Coronary artery (tissue), 2 donors: ENCODE measurements at regions not wholly inside any gene's neighbourhood (a gene's known extent, or its start where the extent isn't known, plus 50 kb on each side); places are given as distances from the start of the nearest gene placed in this dataset.

Source experiments
- DNase-seq: peaks from one replicate; pipeline ENCODE4 v3.0.0-alpha.2; 2017; ENCODE audit warnings: low spot score
- H3K27ac ChIP-seq, 2 donors: fragments of 200-600 bp; sonication (generic); one replicate each; pipeline ENCODE4 v1.5.1; 2016 to 2019
- H3K4me3 ChIP-seq: fragments of 200-600 bp; sonication (generic); 2 replicates; pipeline ENCODE4 v1.5.1; 2016; ENCODE audit warnings: mild to moderate bottlenecking, moderate library complexity
- TF ChIP-seq, protein P1 (sequence below): fragments of 200-600 bp; sonication (generic); IDR thresholded peaks from one replicate; pipeline ENCODE4 v1.5.1; 2019; ENCODE audit warnings: antibody characterized with exemption

DNA sequence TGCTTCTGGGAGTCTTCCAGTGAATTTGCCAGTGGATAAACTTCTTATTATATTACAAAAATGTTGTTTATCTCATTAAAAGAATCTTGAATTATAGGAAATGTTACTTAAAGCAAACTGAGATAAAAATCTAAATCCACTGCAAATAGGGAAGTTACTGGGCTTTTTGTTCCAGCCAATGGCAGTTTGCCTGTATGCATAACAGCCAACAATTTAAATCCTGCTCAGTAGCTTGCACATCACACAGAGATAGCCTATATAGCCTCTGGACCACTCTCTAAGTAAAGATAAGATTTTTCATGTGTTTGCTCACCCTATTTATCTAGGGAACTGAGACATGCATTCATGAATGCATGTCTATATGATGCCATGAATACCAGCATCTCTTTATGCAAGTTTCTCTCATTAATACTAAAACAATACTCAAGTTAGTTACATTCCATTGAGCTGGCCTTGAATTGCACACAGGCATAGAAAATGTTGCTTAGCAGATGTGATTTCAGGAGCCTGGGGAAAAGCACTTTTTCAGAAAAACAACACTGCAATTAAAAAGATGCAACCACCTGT lies 92.1 kb upstream of the GPR149 start:
- H3K4me3 ChIP-seq, result no peak overlapping the region
- H3K27ac ChIP-seq, result no peak overlapping the region
- TF ChIP-seq, protein P1, sequence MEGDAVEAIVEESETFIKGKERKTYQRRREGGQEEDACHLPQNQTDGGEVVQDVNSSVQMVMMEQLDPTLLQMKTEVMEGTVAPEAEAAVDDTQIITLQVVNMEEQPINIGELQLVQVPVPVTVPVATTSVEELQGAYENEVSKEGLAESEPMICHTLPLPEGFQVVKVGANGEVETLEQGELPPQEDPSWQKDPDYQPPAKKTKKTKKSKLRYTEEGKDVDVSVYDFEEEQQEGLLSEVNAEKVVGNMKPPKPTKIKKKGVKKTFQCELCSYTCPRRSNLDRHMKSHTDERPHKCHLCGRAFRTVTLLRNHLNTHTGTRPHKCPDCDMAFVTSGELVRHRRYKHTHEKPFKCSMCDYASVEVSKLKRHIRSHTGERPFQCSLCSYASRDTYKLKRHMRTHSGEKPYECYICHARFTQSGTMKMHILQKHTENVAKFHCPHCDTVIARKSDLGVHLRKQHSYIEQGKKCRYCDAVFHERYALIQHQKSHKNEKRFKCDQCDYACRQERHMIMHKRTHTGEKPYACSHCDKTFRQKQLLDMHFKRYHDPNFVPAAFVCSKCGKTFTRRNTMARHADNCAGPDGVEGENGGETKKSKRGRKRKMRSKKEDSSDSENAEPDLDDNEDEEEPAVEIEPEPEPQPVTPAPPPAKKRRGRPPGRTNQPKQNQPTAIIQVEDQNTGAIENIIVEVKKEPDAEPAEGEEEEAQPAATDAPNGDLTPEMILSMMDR, result no peak
- DNase-seq, result no peak

DNA sequence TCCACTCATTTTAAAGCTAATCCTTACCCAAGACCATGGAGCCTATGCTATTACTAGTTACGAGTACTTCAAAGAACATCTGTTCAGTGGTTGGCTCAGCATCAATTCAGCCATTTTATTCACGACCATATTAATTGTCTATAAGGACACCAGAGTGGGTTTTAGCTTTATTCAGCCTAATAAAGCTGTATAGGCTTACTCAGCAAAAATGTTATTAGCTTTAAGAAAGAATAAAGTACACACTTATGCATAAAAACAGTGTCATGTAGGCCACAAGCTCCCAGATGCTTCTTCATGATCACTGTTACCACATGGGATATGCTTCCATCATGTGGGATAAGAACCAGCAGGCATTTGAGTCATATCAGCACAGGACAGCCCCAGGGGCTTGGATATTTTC lies 87.4 kb upstream of the GPR149 start:
- no peak overlapping the region for H3K4me3 ChIP-seq
- TF ChIP-seq, protein P1, result no peak
- DNase-seq, result no peak

DNA sequence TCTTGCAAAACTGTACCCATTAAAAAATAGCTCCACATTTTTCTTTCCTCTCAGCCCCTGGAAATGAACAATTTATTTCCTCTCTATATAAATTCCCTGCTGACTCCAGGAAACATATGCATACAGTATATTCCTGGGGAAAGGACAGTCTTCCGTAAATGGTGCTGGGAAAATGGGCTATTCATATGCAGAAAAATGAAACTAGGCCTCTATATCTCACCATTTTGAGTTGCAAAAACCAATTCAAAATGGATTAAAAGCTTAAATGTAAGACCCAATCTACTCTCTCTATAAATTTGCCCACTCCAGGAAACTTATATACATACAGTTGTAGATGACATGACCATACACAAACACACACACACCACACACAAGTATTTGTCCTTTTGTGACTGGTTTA lies 85.9 kb upstream of the GPR149 start:
- no peak overlapping the region for H3K27ac ChIP-seq
- TF ChIP-seq, protein P1, result no peak
- H3K4me3 ChIP-seq, result no peak overlapping the region
- DNase-seq, result no peak

More for the DNA sequence above, 87.4 kb upstream of the GPR149 start:
- no peak overlapping the region for H3K27ac ChIP-seq

DNA sequence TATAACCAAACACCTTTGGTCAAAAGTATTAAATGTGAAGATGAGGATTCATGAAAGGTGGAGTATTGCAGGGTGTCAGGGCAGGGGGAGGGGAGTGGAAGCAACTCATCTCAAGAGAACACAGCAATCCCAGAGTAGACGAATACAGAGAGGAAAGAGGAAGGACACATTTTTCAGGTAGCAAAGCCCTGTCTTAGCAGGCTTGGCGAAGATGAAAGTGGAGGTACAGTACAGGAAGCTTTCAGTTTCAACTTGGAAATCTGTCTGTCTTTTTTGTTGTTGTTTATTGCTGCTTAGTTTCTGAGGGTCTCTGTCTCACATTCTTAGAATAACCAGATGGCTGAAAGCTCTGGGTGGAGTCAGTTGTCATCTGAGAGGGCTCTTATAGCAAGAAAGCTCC lies 80.8 kb upstream of the GPR149 start:
- TF ChIP-seq, protein P1, result no peak
- H3K27ac ChIP-seq, result no peak overlapping the region
- no peak for DNase-seq
- no peak overlapping the region for H3K4me3 ChIP-seq

DNA sequence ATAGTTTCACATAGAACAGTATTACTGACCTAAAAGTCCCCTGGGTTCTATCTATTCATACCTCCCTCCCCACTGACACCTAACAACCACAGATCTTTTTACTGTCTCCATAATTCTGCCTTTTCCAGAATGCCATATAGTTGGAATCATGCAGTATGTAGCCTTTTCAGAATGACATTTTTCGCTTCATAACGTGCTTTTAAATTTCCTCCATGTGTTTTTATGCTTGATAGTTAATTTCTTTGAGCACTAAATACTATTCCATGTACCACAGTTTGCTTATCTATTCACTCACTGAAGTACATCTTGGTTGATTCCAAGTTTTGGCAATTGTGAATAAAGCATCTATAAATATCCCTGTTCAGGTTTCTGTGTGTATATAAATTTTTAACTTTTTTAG lies 77.7 kb upstream of the GPR149 start:
- TF ChIP-seq, protein P1, result no peak
- DNase-seq, result no peak
- H3K4me3 ChIP-seq, result no peak overlapping the region
- H3K27ac ChIP-seq, result no peak overlapping the region

DNA sequence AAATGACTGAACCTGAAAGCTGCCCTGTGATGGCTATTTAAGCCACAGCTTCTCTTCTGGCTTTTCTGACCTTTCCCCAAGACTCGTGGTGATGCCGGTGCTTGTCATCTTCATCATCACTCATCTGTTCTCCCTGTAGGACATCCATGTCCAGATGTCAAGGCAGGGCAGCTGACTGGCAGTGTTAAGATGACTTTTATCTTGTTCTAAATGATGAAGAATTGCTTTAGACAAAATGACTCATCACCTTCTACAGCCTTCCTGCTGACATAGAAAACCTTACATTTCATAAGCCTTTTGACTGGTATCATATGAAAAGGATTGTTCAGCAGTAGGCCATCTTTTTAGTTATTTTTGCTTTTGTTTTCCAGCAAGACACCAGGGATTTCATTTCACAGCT lies 67.0 kb upstream of the GPR149 start:
- no peak for DNase-seq
- Histone ChIP-seq H3K4me3 (no peak overlapping the region), H3K27ac (no peak overlapping the region)
- TF ChIP-seq, protein P1, result no peak

DNA sequence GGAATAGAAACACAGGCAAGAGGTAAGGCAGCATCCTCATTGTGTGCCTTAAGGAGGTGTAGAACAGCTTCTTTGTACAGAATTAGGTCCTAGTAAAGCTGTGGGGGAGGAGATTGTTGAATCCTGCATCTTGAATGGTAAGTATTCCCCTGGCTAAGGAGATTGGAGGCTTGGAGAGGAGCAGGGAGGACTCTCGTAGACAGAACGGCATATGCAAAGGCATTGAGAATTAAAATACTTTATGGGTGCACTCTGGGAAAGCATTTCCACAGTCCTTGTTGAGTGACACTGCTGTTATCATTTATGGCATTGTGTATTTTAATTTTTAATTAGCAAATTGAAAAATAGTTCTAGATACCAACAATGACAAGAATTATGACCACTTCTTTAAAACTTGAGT lies 66.5 kb upstream of the GPR149 start:
- TF ChIP-seq, protein P1, result no peak
- no peak for DNase-seq
- H3K4me3 ChIP-seq, result no peak overlapping the region
- H3K27ac ChIP-seq, result no peak overlapping the region
